Spleen (tissue), 7 donors: ENCODE measurements at regions not wholly inside any gene's neighbourhood (a gene's known extent, or its start where the extent isn't known, plus 50 kb on each side); places are given as distances from the start of the nearest gene placed in this dataset.
"Not testable (repeated sequence)": the region's sequence is repeated elsewhere in the genome, so short reads cannot be mapped to it uniquely, and the experiment has no call there.

Experiments
- CTCF ChIP-seq, 11 experiments: fragments of 200-600 bp in 7 of 11; fragments of 450-650 bp in 4 of 11; sonication (generic) in 4 of 11; IDR thresholded peaks in 8 of 11; conservative IDR thresholded peaks in 3 of 11; 1 replicate in 7 of 11; 2 replicates in 4 of 11; pipeline versions ENCODE4 v1.4.0 to v1.8.0; 2016 to 2021; ENCODE audit warnings: antibody characterized with exemption in 11 of 11, inconsistent platforms in 4 of 11, mild to moderate bottlenecking in 1 of 11
- POLR2A ChIP-seq, 3 donors: fragments of 450-650 bp; IDR thresholded peaks; one replicate each; pipeline ENCODE4 v1.5.1; 2017; ENCODE audit warnings: antibody characterized with exemption in 3 of 3, mild to moderate bottlenecking in 1 of 3
- POLR2AphosphoS5 ChIP-seq, 3 donors: sonication (generic); formaldehyde crosslinking; IDR thresholded peaks; one replicate each; pipeline ENCODE4 v1.5.1; 2017; ENCODE audit warnings: antibody characterized with exemption in 3 of 3
- donor health status: DM: no; HTN: no; CAD: no; lungs with moderate emphysema.
- donor health status: DM: no; HTN: no; CAD: no.
- donor health status: DM: no; HTN: no; CAD: no.

GRCh38 chr20:29891555-29891954 is 1365.9 kb upstream of the DEFB115 start:
- not testable (repeated sequence) for TF ChIP-seq POLR2AphosphoS5 (IDR thresholded peaks at IDR 0.05); POLR2A (IDR thresholded peaks at IDR 0.05); CTCF (IDR thresholded peaks at IDR 0.05 in 8 of 11, conservative IDR thresholded peaks at IDR 0.05 in 3 of 11)
